ENCODE measurements at regions not wholly inside any gene's neighbourhood (a gene's known extent, or its start where the extent isn't known, plus 50 kb on each side); places are given as distances from the start of the nearest gene placed in this dataset.

DNA sequence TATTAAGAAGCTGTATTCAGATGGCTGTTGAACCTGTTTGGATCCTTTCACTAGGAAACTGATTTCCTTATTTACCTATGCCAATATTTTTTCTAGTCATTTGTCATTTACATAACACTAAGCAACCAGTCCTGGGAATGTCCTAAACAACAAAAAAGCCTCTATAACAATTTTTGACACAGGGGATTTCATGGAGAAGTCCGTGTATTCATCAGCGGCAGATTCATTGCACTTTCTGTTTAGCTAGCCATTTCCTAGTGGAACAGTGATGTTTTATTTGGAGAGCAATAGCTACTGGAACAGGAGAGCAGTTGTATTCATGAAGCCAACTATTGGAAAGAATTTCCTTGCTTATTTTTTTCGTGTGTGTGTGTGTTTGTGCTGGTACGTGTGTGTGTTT lies 604.3 kb upstream of the POU3F3 start:
- TF ChIP-seq, protein P1, sequence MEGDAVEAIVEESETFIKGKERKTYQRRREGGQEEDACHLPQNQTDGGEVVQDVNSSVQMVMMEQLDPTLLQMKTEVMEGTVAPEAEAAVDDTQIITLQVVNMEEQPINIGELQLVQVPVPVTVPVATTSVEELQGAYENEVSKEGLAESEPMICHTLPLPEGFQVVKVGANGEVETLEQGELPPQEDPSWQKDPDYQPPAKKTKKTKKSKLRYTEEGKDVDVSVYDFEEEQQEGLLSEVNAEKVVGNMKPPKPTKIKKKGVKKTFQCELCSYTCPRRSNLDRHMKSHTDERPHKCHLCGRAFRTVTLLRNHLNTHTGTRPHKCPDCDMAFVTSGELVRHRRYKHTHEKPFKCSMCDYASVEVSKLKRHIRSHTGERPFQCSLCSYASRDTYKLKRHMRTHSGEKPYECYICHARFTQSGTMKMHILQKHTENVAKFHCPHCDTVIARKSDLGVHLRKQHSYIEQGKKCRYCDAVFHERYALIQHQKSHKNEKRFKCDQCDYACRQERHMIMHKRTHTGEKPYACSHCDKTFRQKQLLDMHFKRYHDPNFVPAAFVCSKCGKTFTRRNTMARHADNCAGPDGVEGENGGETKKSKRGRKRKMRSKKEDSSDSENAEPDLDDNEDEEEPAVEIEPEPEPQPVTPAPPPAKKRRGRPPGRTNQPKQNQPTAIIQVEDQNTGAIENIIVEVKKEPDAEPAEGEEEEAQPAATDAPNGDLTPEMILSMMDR (IDR thresholded peaks at IDR 0.05) = no peak
- TF ChIP-seq ZFX (IDR thresholded peaks at IDR 0.05; ENCODE audit: borderline replicate concordance) = no peak

Measured in 22Rv1 (cell line).